Smooth muscle cell (in vitro differentiated cells): ENCODE measurements at regions not wholly inside any gene's neighbourhood (a gene's known extent, or its start where the extent isn't known, plus 50 kb on each side); places are given as distances from the start of the nearest gene placed in this dataset.

Experiments used
- DNase-seq: peaks from one replicate; lab custom pipeline; 2025; ENCODE audit not compliant: unreplicated experiment; lab: John Stamatoyannopoulos, UW
- H2AFZ ChIP-seq: fragments of 200-600 bp; sonication (generic); 2 replicates; pipeline ENCODE4 v1.6.0; 2016; ENCODE audit warnings: antibody characterized with exemption, low read depth, mild to moderate bottlenecking
- H3F3A ChIP-seq: fragments of 200-600 bp; sonication (generic); 2 replicates; pipeline ENCODE4 v1.6.0; 2017; ENCODE audit warnings: antibody characterized with exemption, low read depth
- H3K27ac ChIP-seq: fragments of 200-600 bp; sonication (generic); 2 replicates; pipeline ENCODE4 v1.5.1; 2016; ENCODE audit warnings: low read depth, mild to moderate bottlenecking
- H3K27me3 ChIP-seq: fragments of 200-600 bp; sonication (generic); 2 replicates; pipeline ENCODE4 v1.6.1; 2016; ENCODE audit warnings: low read depth, mild to moderate bottlenecking
- H3K36me3 ChIP-seq: fragments of 200-600 bp; sonication (generic); 2 replicates; pipeline ENCODE4 v1.5.1; 2016; ENCODE audit warnings: low read depth
- H3K4me1 ChIP-seq: fragments of 200-600 bp; sonication (generic); 2 replicates; pipeline ENCODE4 v1.5.1; 2016; ENCODE audit warnings: low read depth
- H3K4me2 ChIP-seq: fragments of 200-600 bp; sonication (generic); 2 replicates; pipeline ENCODE4 v1.6.0; 2016; ENCODE audit warnings: mild to moderate bottlenecking
- H3K4me3 ChIP-seq: fragments of 200-600 bp; sonication (generic); 2 replicates; pipeline ENCODE4 v1.5.1; 2016; ENCODE audit warnings: mild to moderate bottlenecking
- H3K79me2 ChIP-seq: fragments of 200-600 bp; sonication (generic); 2 replicates; pipeline ENCODE4 v1.6.0; 2016; ENCODE audit warnings: low read depth, mild to moderate bottlenecking
- H3K9ac ChIP-seq: fragments of 200-600 bp; sonication (generic); 2 replicates; pipeline ENCODE4 v1.6.0; 2016; ENCODE audit warnings: low read depth
- H3K9me3 ChIP-seq: fragments of 200-600 bp; sonication (generic); replicated peaks from 2 replicates; pipeline ENCODE4 v1.5.1; 2016; ENCODE audit warnings: low read depth
- H4K20me1 ChIP-seq: fragments of 200-600 bp; sonication (generic); 2 replicates; pipeline ENCODE4 v1.6.0; 2016; ENCODE audit warnings: low read depth
- WGBS: methylation state at CpG from one replicate; pipeline ENCODE4 v1.1.7; 2016; ENCODE audit warnings: low lambda C conversion rate; 5-methylcytosine and 5-hydroxymethylcytosine counted together
- TF ChIP-seq, protein P1 (sequence below): fragments of 200-600 bp; sonication (generic); IDR thresholded peaks from 2 replicates; pipeline ENCODE4 v1.5.1; 2017; ENCODE audit warnings: borderline replicate concordance, mild to moderate bottlenecking, antibody characterized with exemption; ENCODE audit not compliant: insufficient read depth, poor library complexity, severe bottlenecking

DNA sequence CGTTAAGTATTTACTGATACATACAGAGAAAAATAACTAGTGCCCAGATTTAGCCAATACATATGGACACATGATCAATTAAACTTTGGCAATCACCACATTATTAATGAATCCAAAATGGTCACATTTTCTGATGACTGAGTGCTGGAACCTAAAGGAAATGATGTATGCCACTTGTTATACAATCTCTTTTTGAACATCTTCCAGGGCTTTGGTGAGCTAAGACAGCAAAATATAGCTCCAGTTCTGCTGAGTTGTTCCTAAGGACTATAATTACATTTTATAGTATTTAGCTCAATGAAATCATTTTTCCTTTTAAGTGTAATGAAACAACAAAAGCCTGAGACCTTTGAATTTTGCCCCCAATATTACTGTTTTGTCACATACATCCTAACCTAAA is 329.1 kb upstream of the ATP2B1 start:
- Histone ChIP-seq H3K27ac (no peak overlapping the region), H4K20me1 (no peaks in the 10 kb centered on the region), H3K9ac (no peak overlapping the region), H3K4me3 (no peak overlapping the region), H3K4me2 (peak overlapping the region; percentile 39), H3K36me3 (no peaks in the 10 kb centered on the region), H3K27me3 (no peaks in the 10 kb centered on the region), H3F3A (no peaks in the 10 kb centered on the region), H3K4me1 (no peaks in the 10 kb centered on the region), H3K9me3 (no peaks in the 10 kb centered on the region), H2AFZ (no peak overlapping the region), H3K79me2 (no peaks in the 10 kb centered on the region)
- no peak for DNase-seq
- TF ChIP-seq, protein P1, sequence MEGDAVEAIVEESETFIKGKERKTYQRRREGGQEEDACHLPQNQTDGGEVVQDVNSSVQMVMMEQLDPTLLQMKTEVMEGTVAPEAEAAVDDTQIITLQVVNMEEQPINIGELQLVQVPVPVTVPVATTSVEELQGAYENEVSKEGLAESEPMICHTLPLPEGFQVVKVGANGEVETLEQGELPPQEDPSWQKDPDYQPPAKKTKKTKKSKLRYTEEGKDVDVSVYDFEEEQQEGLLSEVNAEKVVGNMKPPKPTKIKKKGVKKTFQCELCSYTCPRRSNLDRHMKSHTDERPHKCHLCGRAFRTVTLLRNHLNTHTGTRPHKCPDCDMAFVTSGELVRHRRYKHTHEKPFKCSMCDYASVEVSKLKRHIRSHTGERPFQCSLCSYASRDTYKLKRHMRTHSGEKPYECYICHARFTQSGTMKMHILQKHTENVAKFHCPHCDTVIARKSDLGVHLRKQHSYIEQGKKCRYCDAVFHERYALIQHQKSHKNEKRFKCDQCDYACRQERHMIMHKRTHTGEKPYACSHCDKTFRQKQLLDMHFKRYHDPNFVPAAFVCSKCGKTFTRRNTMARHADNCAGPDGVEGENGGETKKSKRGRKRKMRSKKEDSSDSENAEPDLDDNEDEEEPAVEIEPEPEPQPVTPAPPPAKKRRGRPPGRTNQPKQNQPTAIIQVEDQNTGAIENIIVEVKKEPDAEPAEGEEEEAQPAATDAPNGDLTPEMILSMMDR = no peak
- 76% methylated on average over 1 of the region's 1 CpG for WGBS

DNA sequence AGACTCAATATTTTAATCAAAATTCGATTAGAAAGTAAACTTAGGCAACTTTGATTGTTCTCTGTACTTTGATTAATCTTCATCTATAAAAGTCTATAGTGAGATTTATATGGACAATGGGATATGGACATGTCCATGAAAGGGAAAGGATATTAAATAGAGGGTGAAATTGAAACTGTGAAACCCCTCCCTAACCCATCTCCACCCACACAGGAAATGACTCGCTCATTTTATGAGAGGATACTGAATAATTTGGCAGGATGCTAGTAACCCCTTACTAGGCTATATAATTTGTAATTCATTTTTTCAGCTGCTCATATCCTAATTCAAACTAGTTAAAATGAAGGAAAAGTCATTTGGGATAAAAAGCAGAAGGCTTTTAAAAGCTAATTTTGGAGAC is 328.0 kb upstream of the ATP2B1 start:
- H3K4me1 ChIP-seq = no peaks in the 10 kb centered on the region
- no peaks in the 10 kb centered on the region for H3K79me2 ChIP-seq
- H3K4me3 ChIP-seq = no peak overlapping the region
- H3K4me2 ChIP-seq = no peak overlapping the region
- H3K27me3 ChIP-seq = no peaks in the 10 kb centered on the region
- 85% methylated on average over 2 of the region's 2 CpGs for WGBS
- no peaks in the 10 kb centered on the region for H3K36me3 ChIP-seq
- DNase-seq = no peak
- no peak overlapping the region for H2AFZ ChIP-seq
- H3K9ac ChIP-seq = no peak overlapping the region
- no peaks in the 10 kb centered on the region for H3K9me3 ChIP-seq
- no peaks in the 10 kb centered on the region for H4K20me1 ChIP-seq
- no peak overlapping the region for H3K27ac ChIP-seq
- H3F3A ChIP-seq = no peaks in the 10 kb centered on the region
- TF ChIP-seq, protein P1 = no peak

DNA sequence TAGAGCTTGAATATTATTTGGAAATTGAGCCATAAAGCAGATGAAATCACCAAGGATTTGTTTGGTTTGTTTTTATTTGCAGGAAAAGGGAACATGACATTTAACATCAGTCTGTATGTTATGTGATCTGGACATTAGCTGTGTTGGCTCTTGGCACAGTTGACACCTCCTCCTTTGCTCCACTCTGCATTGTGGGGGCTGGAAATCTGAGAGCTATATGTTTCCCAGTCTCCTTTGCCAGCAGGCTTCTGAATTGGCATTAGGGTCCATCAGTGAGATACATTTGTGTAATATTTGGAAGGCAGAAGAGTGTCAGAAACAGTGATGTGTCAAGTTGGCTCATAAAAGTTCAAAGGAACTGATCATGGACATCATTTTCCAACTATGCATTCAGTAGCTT is 322.1 kb upstream of the ATP2B1 start:
- Histone ChIP-seq H3K27me3 (no peaks in the 10 kb centered on the region), H3K4me1 (peaks cover 7% of the 10 kb centered on the region), H3K9me3 (no peaks in the 10 kb centered on the region), H3K36me3 (no peaks in the 10 kb centered on the region), H3K4me2 (no peak overlapping the region), H3K79me2 (no peaks in the 10 kb centered on the region), H3K4me3 (no peak overlapping the region), H4K20me1 (no peaks in the 10 kb centered on the region), H3K9ac (no peak overlapping the region), H3F3A (peaks cover 13% of the 10 kb centered on the region), H3K27ac (no peak overlapping the region), H2AFZ (no peak overlapping the region)
- no peak for DNase-seq
- TF ChIP-seq, protein P1 = no peak

DNA sequence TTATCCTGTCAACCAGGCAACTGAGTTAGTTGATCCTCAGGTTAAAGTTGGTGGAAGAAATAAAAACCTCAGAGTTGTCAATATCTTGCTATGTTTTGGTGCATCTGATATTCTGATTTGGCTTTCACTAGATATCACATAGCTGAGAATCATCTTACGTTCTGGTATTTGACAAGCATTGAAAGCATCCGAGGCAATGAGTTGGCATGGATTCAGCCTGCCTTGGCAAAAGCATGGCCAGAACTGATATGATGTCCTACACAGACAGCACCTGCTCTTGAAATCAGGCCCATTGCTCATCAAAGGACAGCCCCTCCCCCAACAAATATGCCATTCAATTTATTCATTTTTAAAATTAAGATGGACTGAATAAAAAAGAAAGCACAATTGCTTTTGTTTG is 320.7 kb upstream of the ATP2B1 start:
- Histone ChIP-seq H3K27ac (peak overlapping the region; percentile 88), H2AFZ (no peak overlapping the region), H3K27me3 (no peaks in the 10 kb centered on the region), H3K36me3 (no peaks in the 10 kb centered on the region), H3F3A (peaks cover 17% of the 10 kb centered on the region), H4K20me1 (no peaks in the 10 kb centered on the region), H3K4me1 (peaks cover 7% of the 10 kb centered on the region), H3K79me2 (no peaks in the 10 kb centered on the region), H3K9ac (no peak overlapping the region), H3K4me2 (peak overlapping the region; percentile 67), H3K4me3 (no peak overlapping the region), H3K9me3 (no peaks in the 10 kb centered on the region)
- TF ChIP-seq, protein P1 = no peak
- no peak for DNase-seq
- WGBS = 89% methylated on average over 2 of the region's 2 CpGs
